Parathyroid adenoma (tissue), 2 donors: ENCODE measurements at regions not wholly inside any gene's neighbourhood (a gene's known extent, or its start where the extent isn't known, plus 50 kb on each side); places are given as distances from the start of the nearest gene placed in this dataset.
A peak's percentile ranks its signal among the peaks of the same experiment; 100 is the strongest.
"Not testable (repeated sequence)": the region's sequence is repeated elsewhere in the genome, so short reads cannot be mapped to it uniquely, and the experiment has no call there.

Experiments used
- H2AFZ ChIP-seq: fragments of 300-600 bp; sonication (generic); one replicate; pipeline ENCODE4 v1.7.0; 2017; ENCODE audit warnings: antibody characterized with exemption, mild to moderate bottlenecking
- H3K27ac ChIP-seq: fragments of 300-600 bp; sonication (generic); one replicate; pipeline ENCODE4 v1.7.0; 2017
- H3K27me3 ChIP-seq: fragments of 300-600 bp; sonication (generic); one replicate; pipeline ENCODE4 v1.7.0; 2017; ENCODE audit warnings: low read length; ENCODE audit not compliant: control insufficient read depth, insufficient read depth
- H3K36me3 ChIP-seq: fragments of 300-600 bp; sonication (generic); one replicate; pipeline ENCODE4 v1.7.0; 2017; ENCODE audit warnings: low read length; ENCODE audit not compliant: control insufficient read depth, insufficient read depth
- H3K4me1 ChIP-seq: fragments of 300-600 bp; sonication (generic); one replicate; pipeline ENCODE4 v1.7.0; 2017; ENCODE audit warnings: control low read depth
- H3K4me2 ChIP-seq: fragments of 300-600 bp; sonication (generic); one replicate; pipeline ENCODE4 v1.7.0; 2017; ENCODE audit warnings: low read length
- H3K4me3 ChIP-seq: fragments of 300-600 bp; sonication (generic); one replicate; pipeline ENCODE4 v1.7.0; 2017; ENCODE audit warnings: low read depth, low read length
- H3K79me2 ChIP-seq: fragments of 300-600 bp; sonication (generic); one replicate; pipeline ENCODE4 v1.7.0; 2017; ENCODE audit warnings: control low read depth
- H3K9ac ChIP-seq: fragments of 300-600 bp; sonication (generic); one replicate; pipeline ENCODE4 v1.7.0; 2017; ENCODE audit warnings: mild to moderate bottlenecking
- H3K9me3 ChIP-seq: fragments of 300-600 bp; sonication (generic); one replicate; pipeline ENCODE4 v1.7.0; 2017; ENCODE audit warnings: low read length; ENCODE audit not compliant: control insufficient read depth
- TF ChIP-seq, protein P1 (sequence below): fragments of 300-600 bp; sonication (generic); IDR thresholded peaks from one replicate; pipeline ENCODE4 v1.7.0; 2017; ENCODE audit warnings: antibody characterized with exemption, mild to moderate bottlenecking
- donor health status: primary hyperparathyroidism.

GRCh38 chrX:7996851-7997250, 69.6 kb upstream of the PNPLA4 start:
- Histone ChIP-seq H3K9me3 (no peaks in the 10 kb centered on the region), H2AFZ (no peak overlapping the region), H3K27me3 (no peaks in the 10 kb centered on the region), H3K4me3 (no peak overlapping the region), H3K4me1 (no peaks in the 10 kb centered on the region), H3K9ac (no peak overlapping the region), H3K27ac (no peak overlapping the region), H3K79me2 (no peaks in the 10 kb centered on the region), H3K4me2 (no peak overlapping the region), H3K36me3 (no peaks in the 10 kb centered on the region)
- TF ChIP-seq, protein P1, sequence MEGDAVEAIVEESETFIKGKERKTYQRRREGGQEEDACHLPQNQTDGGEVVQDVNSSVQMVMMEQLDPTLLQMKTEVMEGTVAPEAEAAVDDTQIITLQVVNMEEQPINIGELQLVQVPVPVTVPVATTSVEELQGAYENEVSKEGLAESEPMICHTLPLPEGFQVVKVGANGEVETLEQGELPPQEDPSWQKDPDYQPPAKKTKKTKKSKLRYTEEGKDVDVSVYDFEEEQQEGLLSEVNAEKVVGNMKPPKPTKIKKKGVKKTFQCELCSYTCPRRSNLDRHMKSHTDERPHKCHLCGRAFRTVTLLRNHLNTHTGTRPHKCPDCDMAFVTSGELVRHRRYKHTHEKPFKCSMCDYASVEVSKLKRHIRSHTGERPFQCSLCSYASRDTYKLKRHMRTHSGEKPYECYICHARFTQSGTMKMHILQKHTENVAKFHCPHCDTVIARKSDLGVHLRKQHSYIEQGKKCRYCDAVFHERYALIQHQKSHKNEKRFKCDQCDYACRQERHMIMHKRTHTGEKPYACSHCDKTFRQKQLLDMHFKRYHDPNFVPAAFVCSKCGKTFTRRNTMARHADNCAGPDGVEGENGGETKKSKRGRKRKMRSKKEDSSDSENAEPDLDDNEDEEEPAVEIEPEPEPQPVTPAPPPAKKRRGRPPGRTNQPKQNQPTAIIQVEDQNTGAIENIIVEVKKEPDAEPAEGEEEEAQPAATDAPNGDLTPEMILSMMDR, result no peak

DNA sequence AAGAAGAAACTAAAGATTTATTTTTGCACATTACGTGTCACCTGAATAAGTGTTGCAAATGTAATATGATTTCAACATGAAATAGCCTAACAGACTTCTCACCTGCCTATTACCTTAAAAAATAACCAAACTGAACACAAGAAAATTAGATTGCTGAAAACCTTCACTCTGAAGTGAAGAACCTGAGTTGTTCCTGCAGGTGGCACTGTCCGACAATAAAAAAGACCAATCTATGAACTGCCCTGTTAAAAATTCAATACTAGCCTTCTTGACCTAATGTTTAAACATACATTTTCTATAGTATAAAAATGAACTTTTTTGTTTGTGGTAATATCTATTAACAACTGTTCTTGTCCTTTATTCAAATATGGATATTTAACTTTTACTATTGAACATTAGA, 69.2 kb upstream of the PNPLA4 start:
- Histone ChIP-seq H3K4me1 (no peaks in the 10 kb centered on the region), H3K9me3 (no peaks in the 10 kb centered on the region), H3K36me3 (no peaks in the 10 kb centered on the region), H3K79me2 (no peaks in the 10 kb centered on the region), H3K27ac (no peak overlapping the region), H3K4me3 (no peak overlapping the region), H3K9ac (no peak overlapping the region), H3K4me2 (no peak overlapping the region), H3K27me3 (no peaks in the 10 kb centered on the region), H2AFZ (no peak overlapping the region)
- TF ChIP-seq, protein P1, result peak; percentile 50

DNA sequence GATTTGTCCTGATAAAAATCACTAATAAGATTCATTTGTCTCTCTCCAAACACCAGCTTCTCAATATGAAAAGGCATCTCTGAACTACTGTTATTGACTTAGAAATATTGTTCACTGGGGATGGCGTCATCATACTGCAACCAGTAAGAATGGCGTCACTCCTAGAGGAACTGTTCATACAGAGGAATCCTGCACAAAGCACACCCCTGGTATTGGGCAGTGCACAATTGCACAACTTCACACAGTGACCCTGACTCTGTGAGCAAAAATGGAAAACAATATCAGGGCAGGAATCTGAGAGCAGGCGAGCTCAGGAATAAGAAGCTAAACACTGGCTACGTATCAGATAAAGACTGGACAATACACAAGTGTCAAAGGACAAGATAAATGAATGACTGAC, 66.7 kb upstream of the PNPLA4 start:
- no peak overlapping the region for H3K9ac ChIP-seq
- no peak overlapping the region for H3K4me2 ChIP-seq
- H3K27me3 ChIP-seq, result no peaks in the 10 kb centered on the region
- H3K27ac ChIP-seq, result no peak overlapping the region
- TF ChIP-seq, protein P1, result no peak
- no peaks in the 10 kb centered on the region for H3K9me3 ChIP-seq
- no peak overlapping the region for H2AFZ ChIP-seq
- H3K36me3 ChIP-seq, result no peaks in the 10 kb centered on the region
- H3K79me2 ChIP-seq, result no peaks in the 10 kb centered on the region
- H3K4me1 ChIP-seq, result no peaks in the 10 kb centered on the region
- no peak overlapping the region for H3K4me3 ChIP-seq

DNA sequence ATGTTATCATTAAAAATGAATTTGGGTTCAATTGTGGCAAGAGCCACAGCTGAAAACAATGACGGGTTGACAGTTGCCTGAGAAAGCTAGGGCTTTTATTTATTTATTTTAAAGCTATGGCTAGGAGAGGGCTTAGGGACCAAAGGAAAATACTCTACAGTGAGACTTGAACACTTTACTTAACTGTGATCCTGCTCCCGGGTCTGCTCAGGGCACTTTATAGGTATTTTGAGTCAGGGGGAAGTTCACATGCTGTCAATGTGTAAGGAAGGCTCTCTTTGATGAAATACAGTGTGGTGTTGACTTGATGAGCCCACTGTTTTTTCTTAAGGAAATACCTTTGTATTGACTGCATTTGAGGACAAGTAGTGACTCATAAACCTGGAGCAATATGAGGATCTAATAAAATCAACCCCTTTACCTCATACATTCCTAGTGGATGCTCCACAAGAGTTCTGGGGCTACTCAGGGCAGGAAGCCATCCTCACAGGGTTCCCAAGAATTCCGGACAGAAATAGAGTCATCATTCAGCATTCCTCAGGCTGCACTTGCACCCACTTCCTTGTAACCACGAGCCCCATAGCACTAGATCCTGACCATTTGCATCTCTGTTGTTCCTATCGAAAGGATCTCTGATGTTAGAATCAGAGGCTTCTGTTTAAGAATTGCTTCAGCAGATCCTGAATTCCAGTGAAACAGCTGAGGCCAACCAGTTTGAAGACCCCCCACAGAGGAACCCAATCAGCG, 61.0 kb upstream of the PNPLA4 start:
- not testable (repeated sequence) for H2AFZ ChIP-seq, H3K4me3 ChIP-seq, H3K27ac ChIP-seq, H3K9ac ChIP-seq, H3K36me3 ChIP-seq, H3K27me3 ChIP-seq, H3K4me1 ChIP-seq, H3K4me2 ChIP-seq, H3K9me3 ChIP-seq, H3K79me2 ChIP-seq

DNA sequence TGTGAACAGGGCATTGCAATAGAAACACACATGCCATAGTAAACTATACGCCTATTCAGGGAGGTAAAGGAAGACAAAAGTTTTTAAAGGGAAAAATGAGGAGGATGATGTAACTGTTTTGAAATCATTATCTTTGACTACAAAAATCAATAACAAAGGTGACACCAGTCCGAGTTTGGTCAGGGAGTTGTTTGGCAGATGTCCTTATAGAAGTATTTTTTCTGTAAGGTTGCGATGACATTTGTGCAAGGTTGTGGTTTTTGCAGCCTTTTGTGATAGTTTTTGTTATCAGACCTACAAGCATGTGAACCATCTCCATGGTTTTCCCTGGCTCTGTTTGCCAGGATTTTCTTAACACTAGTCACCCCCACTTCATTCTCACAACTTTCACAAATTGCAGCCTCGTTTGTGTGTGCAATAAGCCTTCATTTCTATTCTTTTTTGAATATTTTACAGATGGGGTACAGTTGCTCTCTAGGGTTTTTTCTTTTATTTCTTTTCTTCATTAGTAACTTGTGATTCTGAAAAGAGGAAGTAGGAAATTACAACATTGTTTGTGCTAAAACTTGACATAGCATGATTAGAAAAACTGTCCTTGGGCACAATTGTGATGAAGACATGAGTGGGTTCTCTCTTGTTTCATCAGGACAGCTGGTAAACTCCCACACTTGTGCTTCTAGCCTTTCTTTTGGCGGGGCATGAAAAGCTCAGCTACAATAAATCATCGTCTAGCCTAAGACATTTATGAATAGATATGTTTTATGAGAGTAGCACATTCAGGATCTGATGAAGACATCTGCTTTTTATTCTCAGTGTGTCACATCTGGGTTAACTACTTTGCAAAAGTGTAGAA, 60.2 kb upstream of the PNPLA4 start:
- H3K4me1 ChIP-seq, result no peaks in the 10 kb centered on the region
- no peak overlapping the region for H3K9ac ChIP-seq
- H2AFZ ChIP-seq, result no peak overlapping the region
- no peak overlapping the region for H3K27ac ChIP-seq
- no peak overlapping the region for H3K4me2 ChIP-seq
- H3K4me3 ChIP-seq, result no peak overlapping the region
- H3K79me2 ChIP-seq, result no peaks in the 10 kb centered on the region
- no peaks in the 10 kb centered on the region for H3K27me3 ChIP-seq
- TF ChIP-seq, protein P1, result no peak
- H3K36me3 ChIP-seq, result no peaks in the 10 kb centered on the region
- H3K9me3 ChIP-seq, result no peaks in the 10 kb centered on the region

GRCh38 chrX:7986738-7987137, 59.5 kb upstream of the PNPLA4 start:
- not testable (repeated sequence) for H3K27me3 ChIP-seq, H3K4me2 ChIP-seq, H3K27ac ChIP-seq

More at GRCh38 chrX:7986738-7987137, 59.5 kb upstream of the PNPLA4 start:
- H3K79me2 ChIP-seq, H3K9ac ChIP-seq, H2AFZ ChIP-seq, H3K4me1 ChIP-seq, H3K9me3 ChIP-seq, H3K4me3 ChIP-seq, H3K36me3 ChIP-seq: not testable (repeated sequence)
